ENCODE measurements at regions not wholly inside any gene's neighbourhood (a gene's known extent, or its start where the extent isn't known, plus 50 kb on each side); places are given as distances from the start of the nearest gene placed in this dataset.

DNA sequence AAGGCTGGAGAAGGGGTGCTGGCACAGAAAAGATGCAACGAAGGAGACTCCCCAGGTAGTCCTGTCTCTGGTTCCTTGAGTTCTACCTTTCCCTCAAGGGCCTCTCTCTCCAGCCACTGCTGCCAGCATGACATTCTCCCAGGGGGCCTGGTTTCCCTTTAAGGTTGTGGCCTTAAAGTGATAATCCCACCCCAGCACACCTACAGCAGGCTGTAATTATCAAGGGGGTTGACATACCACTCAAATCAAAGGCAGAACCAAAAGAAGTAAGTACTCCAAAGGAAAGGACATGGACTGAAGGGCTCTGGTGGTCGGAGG lies 84.7 kb upstream of the KCNK12 start:
- Histone ChIP-seq H3K4me3 (no peak overlapping the region), H3K36me3 (no peaks in the 10 kb centered on the region), H2AFZ (replicated peaks) (no peak overlapping the region), H4K20me1 (ENCODE audit: low read depth) (no peaks in the 10 kb centered on the region), H3K27ac (no peak overlapping the region), H3K4me1 (peaks cover 16% of the 10 kb centered on the region), H3K4me2 (no peak overlapping the region), H3K9me3 (ENCODE audit: low read depth) (no peaks in the 10 kb centered on the region), H3K9ac (no peak overlapping the region), H3K27me3 (no peaks in the 10 kb centered on the region), H3K79me2 (ENCODE audit: low read depth) (no peaks in the 10 kb centered on the region), H3F3A (ENCODE audit: low read depth) (no peaks in the 10 kb centered on the region)
- TF ChIP-seq EZH2phosphoT487 (IDR thresholded peaks at IDR 0.05) (no peak), CTCF (IDR thresholded peaks at IDR 0.05) (no peak), EZH2 (IDR thresholded peaks at IDR 0.05) (no peak)
- H3K27ac Mint-ChIP-seq: peak overlapping the region; percentile 37
- no peak for DNase-seq (ENCODE audit: low spot score)
- H3K36me3 Mint-ChIP-seq: no peaks in the 10 kb centered on the region
- H3K4me3 Mint-ChIP-seq: no peak overlapping the region
- peaks cover 2% of the 10 kb centered on the region for H3K9me3 Mint-ChIP-seq
- H3K4me1 Mint-ChIP-seq: peaks cover 17% of the 10 kb centered on the region
- H3K27me3 Mint-ChIP-seq (ENCODE audit: insufficient read depth, low read depth): peaks cover 7% of the 10 kb centered on the region

GRCh38 chr2:47654790-47655562 lies 84.2 kb upstream of the KCNK12 start:
- H3K4me2 ChIP-seq: no peak overlapping the region
- H3K79me2 ChIP-seq (ENCODE audit: low read depth): no peaks in the 10 kb centered on the region
- H3K9me3 ChIP-seq (ENCODE audit: low read depth): no peaks in the 10 kb centered on the region
- H4K20me1 ChIP-seq (ENCODE audit: low read depth): no peaks in the 10 kb centered on the region
- H3K4me1 ChIP-seq: peaks cover 16% of the 10 kb centered on the region
- no peak overlapping the region for H3K27ac ChIP-seq
- H3K4me3 Mint-ChIP-seq: no peak overlapping the region
- no peaks in the 10 kb centered on the region for H3K27me3 ChIP-seq
- peak overlapping the region; percentile 18 for H2AFZ ChIP-seq (replicated peaks)
- no peaks in the 10 kb centered on the region for H3F3A ChIP-seq (ENCODE audit: low read depth)
- no peak overlapping the region for H3K27ac Mint-ChIP-seq
- H3K36me3 Mint-ChIP-seq: no peaks in the 10 kb centered on the region
- DNase-seq (ENCODE audit: low spot score): peak; percentile 23
- peaks cover 7% of the 10 kb centered on the region for H3K27me3 Mint-ChIP-seq (ENCODE audit: insufficient read depth, low read depth)
- H3K9ac ChIP-seq: no peak overlapping the region
- no peak overlapping the region for H3K4me3 ChIP-seq
- TF ChIP-seq CTCF (IDR thresholded peaks at IDR 0.05): no peak
- peaks cover 17% of the 10 kb centered on the region for H3K4me1 Mint-ChIP-seq
- H3K36me3 ChIP-seq: no peaks in the 10 kb centered on the region
- H3K9me3 Mint-ChIP-seq: peaks cover 2% of the 10 kb centered on the region

- H3F3A ChIP-seq (ENCODE audit: low read depth): no peaks in the 10 kb centered on the region
- no peak overlapping the region for H3K9ac ChIP-seq
- no peak overlapping the region for H2AFZ ChIP-seq (replicated peaks)
- H3K9me3 ChIP-seq (ENCODE audit: low read depth): no peaks in the 10 kb centered on the region
- peak; percentile 73 for DNase-seq (ENCODE audit: low spot score)
- H3K4me3 ChIP-seq: no peak overlapping the region
- H3K36me3 ChIP-seq: no peaks in the 10 kb centered on the region
- no peaks in the 10 kb centered on the region for H3K27me3 ChIP-seq
- no peak overlapping the region for H3K4me2 ChIP-seq
- peak overlapping the region; percentile 7 for H3K4me3 Mint-ChIP-seq
- peak overlapping the region; percentile 55 for H3K27ac Mint-ChIP-seq
- H3K27me3 Mint-ChIP-seq (ENCODE audit: insufficient read depth, low read depth): peaks cover 7% of the 10 kb centered on the region
- H3K4me1 ChIP-seq: peaks cover 16% of the 10 kb centered on the region
- no peak overlapping the region for H3K27ac ChIP-seq
- H3K4me1 Mint-ChIP-seq: peaks cover 17% of the 10 kb centered on the region
- H3K79me2 ChIP-seq (ENCODE audit: low read depth): no peaks in the 10 kb centered on the region
- TF ChIP-seq CTCF (IDR thresholded peaks at IDR 0.05) (peak; percentile 68), EZH2 (IDR thresholded peaks at IDR 0.05) (no peak)
- H4K20me1 ChIP-seq (ENCODE audit: low read depth): no peaks in the 10 kb centered on the region
- H3K36me3 Mint-ChIP-seq: no peaks in the 10 kb centered on the region
- peaks cover 2% of the 10 kb centered on the region for H3K9me3 Mint-ChIP-seq
These were observed 83.4 kb upstream of the KCNK12 start for GRCh38 chr2:47653902-47654789.

Data from neural progenitor cell (in vitro differentiated cells).